Astrocyte (in vitro differentiated cells and primary cell): ENCODE measurements at regions not wholly inside any gene's neighbourhood (a gene's known extent, or its start where the extent isn't known, plus 50 kb on each side); places are given as distances from the start of the nearest gene placed in this dataset.

Source experiments
- DNase-seq: peaks from one replicate; pipeline ENCODE4 v3.0.0-alpha.2; 2010; ENCODE audit warnings: low read depth
- FAIRE-seq: peaks from 2 replicates; lab custom pipeline; 2011; peaks lifted over from hg19 to GRCh38; lab: Jason Lieb, UNC
- H2AFZ ChIP-seq: 2 replicates; pipeline ENCODE4 v1.6.0; 2012; ENCODE audit warnings: low read depth, low read length, inconsistent platforms
- H3K27ac ChIP-seq: 2 replicates; pipeline ENCODE4 v1.5.1; 2011; ENCODE audit warnings: low read depth, low read length, inconsistent platforms
- H3K27me3 ChIP-seq: 2 replicates; pipeline ENCODE4 v1.6.0; 2011; ENCODE audit warnings: low read length, inconsistent platforms; ENCODE audit not compliant: insufficient read depth
- H3K36me3 ChIP-seq: 2 replicates; pipeline ENCODE4 v1.5.1; 2011; ENCODE audit warnings: low read length, inconsistent platforms; ENCODE audit not compliant: insufficient read depth
- H3K4me1 ChIP-seq: 2 replicates; pipeline ENCODE4 v1.5.1; 2011; ENCODE audit warnings: low read length, inconsistent platforms; ENCODE audit not compliant: insufficient read depth
- H3K4me2 ChIP-seq: 2 replicates; pipeline ENCODE4 v1.6.0; 2012; ENCODE audit warnings: low read length, inconsistent platforms
- H3K4me3 ChIP-seq: 2 replicates; pipeline ENCODE4 v1.5.1; 2011; ENCODE audit warnings: low read depth, mild to moderate bottlenecking, low read length, inconsistent platforms; ENCODE audit not compliant: insufficient read depth
- H3K79me2 ChIP-seq: 2 replicates; pipeline ENCODE4 v1.6.0; 2012; ENCODE audit warnings: mild to moderate bottlenecking, low read length, inconsistent platforms; ENCODE audit not compliant: insufficient read depth
- H3K9ac ChIP-seq: 2 replicates; pipeline ENCODE4 v1.6.0; 2012; ENCODE audit warnings: mild to moderate bottlenecking, low read length, inconsistent platforms
- H3K9me3 ChIP-seq: 2 replicates; pipeline ENCODE4 v1.5.1; 2012; ENCODE audit warnings: low read depth, mild to moderate bottlenecking, low read length, inconsistent platforms; ENCODE audit not compliant: insufficient read depth
- H4K20me1 ChIP-seq: 2 replicates; pipeline ENCODE4 v1.6.0; 2012; ENCODE audit warnings: low read length, inconsistent platforms; ENCODE audit not compliant: insufficient read depth
- H3K27ac Mint-ChIP-seq: one replicate; pipeline ENCODE4 v1.8.0; 2021; ENCODE audit warnings: mild to moderate bottlenecking, mixed read lengths; ENCODE audit not compliant: unreplicated experiment
- H3K27me3 Mint-ChIP-seq: one replicate; pipeline ENCODE4 v1.8.0; 2021; ENCODE audit warnings: low read depth, mixed read lengths; ENCODE audit not compliant: unreplicated experiment
- H3K36me3 Mint-ChIP-seq: one replicate; pipeline ENCODE4 v1.8.0; 2021; ENCODE audit warnings: low read depth, mixed read lengths; ENCODE audit not compliant: unreplicated experiment
- H3K4me1 Mint-ChIP-seq: one replicate; pipeline ENCODE4 v1.8.0; 2021; ENCODE audit warnings: low read depth, mixed read lengths; ENCODE audit not compliant: unreplicated experiment
- H3K4me3 Mint-ChIP-seq: one replicate; pipeline ENCODE4 v1.8.0; 2021; ENCODE audit warnings: mild to moderate bottlenecking, moderate library complexity, mixed read lengths; ENCODE audit not compliant: unreplicated experiment
- H3K9me3 Mint-ChIP-seq: one replicate; pipeline ENCODE4 v1.8.0; 2021; ENCODE audit warnings: mild to moderate bottlenecking, mixed read lengths; ENCODE audit not compliant: unreplicated experiment
- EZH2 ChIP-seq: IDR thresholded peaks from 2 replicates; pipeline ENCODE4 v1.6.1; 2012; ENCODE audit warnings: mild to moderate bottlenecking, low read length, inconsistent platforms; ENCODE audit not compliant: insufficient read depth
- TF ChIP-seq, protein P1 (sequence below): IDR thresholded peaks from 2 replicates; pipeline ENCODE4 v1.5.1; 2011; ENCODE audit warnings: low read depth, mild to moderate bottlenecking, inconsistent platforms, low read length, moderate library complexity; ENCODE audit not compliant: insufficient read depth

DNA sequence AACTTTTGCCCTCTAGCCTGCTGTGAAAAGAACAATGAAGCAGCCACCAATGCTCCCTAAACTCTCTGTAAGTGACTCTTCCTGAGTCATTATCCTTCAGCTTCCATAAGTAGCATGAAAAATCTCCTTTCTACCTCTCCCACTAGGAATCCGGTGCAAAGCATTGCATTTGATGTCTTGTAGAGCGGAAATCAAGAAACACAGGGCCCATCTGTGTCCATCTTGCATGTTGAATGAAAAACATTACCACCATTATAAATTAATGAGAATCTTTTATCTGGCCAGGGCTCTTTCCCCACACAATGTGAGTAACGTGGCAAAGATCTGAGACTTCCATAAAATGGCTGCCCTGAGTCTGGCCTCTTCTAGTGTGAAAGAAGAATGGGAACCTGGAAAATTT lies 324.4 kb downstream of the ADGRL2 start:
- FAIRE-seq: no peak
- H3K4me1 Mint-ChIP-seq: no peaks in the 10 kb centered on the region
- Histone ChIP-seq H3K9me3 (no peaks in the 10 kb centered on the region), H3K27ac (no peak overlapping the region), H3K4me2 (no peak overlapping the region), H3K9ac (no peak overlapping the region), H3K79me2 (no peaks in the 10 kb centered on the region), H3K27me3 (no peaks in the 10 kb centered on the region), H4K20me1 (no peaks in the 10 kb centered on the region), H3K4me3 (no peak overlapping the region), H2AFZ (no peak overlapping the region), H3K4me1 (no peaks in the 10 kb centered on the region), H3K36me3 (no peaks in the 10 kb centered on the region)
- H3K27me3 Mint-ChIP-seq: no peaks in the 10 kb centered on the region
- H3K4me3 Mint-ChIP-seq: no peak overlapping the region
- no peak for DNase-seq
- no peaks in the 10 kb centered on the region for H3K9me3 Mint-ChIP-seq
- no peaks in the 10 kb centered on the region for H3K36me3 Mint-ChIP-seq
- TF ChIP-seq, protein P1, sequence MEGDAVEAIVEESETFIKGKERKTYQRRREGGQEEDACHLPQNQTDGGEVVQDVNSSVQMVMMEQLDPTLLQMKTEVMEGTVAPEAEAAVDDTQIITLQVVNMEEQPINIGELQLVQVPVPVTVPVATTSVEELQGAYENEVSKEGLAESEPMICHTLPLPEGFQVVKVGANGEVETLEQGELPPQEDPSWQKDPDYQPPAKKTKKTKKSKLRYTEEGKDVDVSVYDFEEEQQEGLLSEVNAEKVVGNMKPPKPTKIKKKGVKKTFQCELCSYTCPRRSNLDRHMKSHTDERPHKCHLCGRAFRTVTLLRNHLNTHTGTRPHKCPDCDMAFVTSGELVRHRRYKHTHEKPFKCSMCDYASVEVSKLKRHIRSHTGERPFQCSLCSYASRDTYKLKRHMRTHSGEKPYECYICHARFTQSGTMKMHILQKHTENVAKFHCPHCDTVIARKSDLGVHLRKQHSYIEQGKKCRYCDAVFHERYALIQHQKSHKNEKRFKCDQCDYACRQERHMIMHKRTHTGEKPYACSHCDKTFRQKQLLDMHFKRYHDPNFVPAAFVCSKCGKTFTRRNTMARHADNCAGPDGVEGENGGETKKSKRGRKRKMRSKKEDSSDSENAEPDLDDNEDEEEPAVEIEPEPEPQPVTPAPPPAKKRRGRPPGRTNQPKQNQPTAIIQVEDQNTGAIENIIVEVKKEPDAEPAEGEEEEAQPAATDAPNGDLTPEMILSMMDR: no peak
- no peak for TF ChIP-seq EZH2
- H3K27ac Mint-ChIP-seq: peak overlapping the region; percentile 8

DNA sequence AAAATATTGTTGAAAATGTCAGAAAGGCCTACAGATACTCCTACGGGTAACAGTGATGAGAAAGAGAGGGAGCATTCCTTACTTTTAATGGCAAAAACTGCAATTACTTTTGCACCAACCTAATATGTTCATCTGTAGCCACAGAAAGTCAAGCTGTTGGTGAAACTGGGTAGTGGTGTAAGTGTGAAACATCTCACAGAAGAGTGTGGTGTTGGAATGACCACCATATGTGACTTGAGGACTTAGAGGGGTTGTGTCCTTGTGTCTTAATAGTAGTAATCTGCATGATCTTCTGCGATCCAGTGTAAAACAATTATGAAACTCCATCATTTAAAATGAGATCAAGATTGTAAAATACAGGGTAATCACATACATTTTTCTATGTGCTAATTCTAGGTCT lies 320.7 kb downstream of the ADGRL2 start:
- Histone ChIP-seq H3K9me3 (no peaks in the 10 kb centered on the region), H3K79me2 (no peaks in the 10 kb centered on the region), H3K4me2 (no peak overlapping the region), H3K27ac (no peak overlapping the region), H2AFZ (no peak overlapping the region), H3K4me1 (no peaks in the 10 kb centered on the region), H3K4me3 (no peak overlapping the region), H4K20me1 (no peaks in the 10 kb centered on the region), H3K9ac (no peak overlapping the region), H3K27me3 (no peaks in the 10 kb centered on the region), H3K36me3 (no peaks in the 10 kb centered on the region)
- Mint-ChIP-seq H3K4me3 (no peak overlapping the region), H3K9me3 (no peaks in the 10 kb centered on the region), H3K36me3 (no peaks in the 10 kb centered on the region), H3K27me3 (no peaks in the 10 kb centered on the region), H3K27ac (no peak overlapping the region), H3K4me1 (no peaks in the 10 kb centered on the region)
- TF ChIP-seq, protein P1: no peak
- no peak for TF ChIP-seq EZH2
- no peak for DNase-seq
- FAIRE-seq: peak; percentile 5

DNA sequence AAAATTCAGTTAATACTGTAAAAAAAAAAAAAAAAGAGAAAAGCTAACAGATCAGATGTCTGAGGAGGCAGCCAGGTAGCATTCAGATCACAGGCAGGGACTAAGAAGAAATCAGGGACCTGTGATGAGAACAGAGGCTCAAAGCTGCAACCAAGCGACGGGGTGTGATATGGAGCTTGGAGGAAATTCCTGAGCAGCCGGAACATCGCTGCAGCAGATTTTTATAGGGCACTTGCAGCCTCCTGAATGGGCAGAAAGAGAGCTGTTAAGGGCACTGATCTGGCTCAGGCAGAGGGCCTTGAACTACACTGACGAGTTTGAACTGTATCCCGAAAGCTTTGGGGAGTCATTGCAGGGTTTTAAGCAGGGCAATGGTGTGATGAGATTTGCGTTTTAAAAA lies 315.4 kb downstream of the ADGRL2 start:
- H3K9me3 ChIP-seq: no peaks in the 10 kb centered on the region
- H2AFZ ChIP-seq: no peak overlapping the region
- H3K4me3 Mint-ChIP-seq: no peak overlapping the region
- no peaks in the 10 kb centered on the region for H3K79me2 ChIP-seq
- no peaks in the 10 kb centered on the region for H3K27me3 ChIP-seq
- H3K4me2 ChIP-seq: no peak overlapping the region
- no peak overlapping the region for H3K4me3 ChIP-seq
- no peak overlapping the region for H3K27ac Mint-ChIP-seq
- no peak for TF ChIP-seq EZH2
- TF ChIP-seq, protein P1: no peak
- DNase-seq (no peak), FAIRE-seq (no peak)
- H3K36me3 ChIP-seq: no peaks in the 10 kb centered on the region
- H4K20me1 ChIP-seq: no peaks in the 10 kb centered on the region
- no peaks in the 10 kb centered on the region for H3K27me3 Mint-ChIP-seq
- H3K4me1 ChIP-seq: no peaks in the 10 kb centered on the region
- H3K36me3 Mint-ChIP-seq: no peaks in the 10 kb centered on the region
- no peaks in the 10 kb centered on the region for H3K4me1 Mint-ChIP-seq
- no peak overlapping the region for H3K9ac ChIP-seq
- no peak overlapping the region for H3K27ac ChIP-seq
- no peaks in the 10 kb centered on the region for H3K9me3 Mint-ChIP-seq
